ENCODE measurements at regions not wholly inside any gene's neighbourhood (a gene's known extent, or its start where the extent isn't known, plus 50 kb on each side); places are given as distances from the start of the nearest gene placed in this dataset.

GRCh38 chr19:33938821-33939220, 142.2 kb downstream of the KCTD15 start:
- TF ChIP-seq POLR2A (IDR thresholded peaks at IDR 0.05) = no peak
- no peak for TF ChIP-seq EP300 (IDR thresholded peaks at IDR 0.05)
- TF ChIP-seq POLR2AphosphoS5 (IDR thresholded peaks at IDR 0.05) = no peak
- TF ChIP-seq CTCF (IDR thresholded peaks at IDR 0.05) = no peak
- H3K4me1 ChIP-seq = peaks cover 0 to 10% (median 0%) of the 10 kb centered on the region in 4 donors
- intact Hi-C loops (cut with DNase I; ENCODE audit: low total_unique reads) = no loop called here
- WGBS, 5 donors = 9 to 31% (median 26%) methylated on average over 15 of the region's 15 CpGs
- peak; percentile 14 to 48 for DNase-seq
- H3K27ac ChIP-seq = no peak overlapping the region
- no peak overlapping the region for H3K4me3 ChIP-seq
- peaks cover 0 to 15% (median 10%) of the 10 kb centered on the region in 4 donors for H3K9me3 ChIP-seq
- H3K27me3 ChIP-seq = no peaks in the 10 kb centered on the region
- no peaks in the 10 kb centered on the region for H3K36me3 ChIP-seq

GRCh38 chr19:33941133-33941532, 144.5 kb downstream of the KCTD15 start:
- Histone ChIP-seq H3K4me1 (peaks cover 0 to 10% (median 0%) of the 10 kb centered on the region in 4 donors), H3K36me3 (no peaks in the 10 kb centered on the region), H3K4me3 (no peak overlapping the region), H3K27me3 (no peaks in the 10 kb centered on the region), H3K27ac (no peak overlapping the region), H3K9me3 (no peaks in the 10 kb centered on the region)
- intact Hi-C loops (cut with DNase I; ENCODE audit: low total_unique reads) = no loop called here
- 76 to 92% (median 82%) methylated on average over 4 to 5 of the region's 5 CpGs for WGBS, 5 donors
- DNase-seq = no peak
- no peak for TF ChIP-seq POLR2A (IDR thresholded peaks at IDR 0.05)
- no peak for TF ChIP-seq POLR2AphosphoS5 (IDR thresholded peaks at IDR 0.05)
- no peak for TF ChIP-seq EP300 (IDR thresholded peaks at IDR 0.05)
- TF ChIP-seq CTCF (IDR thresholded peaks at IDR 0.05) = no peak

- intact Hi-C loops (cut with DNase I; ENCODE audit: low total_unique reads) = no loop called here
- Histone ChIP-seq H3K4me1 (no peaks in the 10 kb centered on the region), H3K27ac (no peak overlapping the region), H3K9me3 (no peaks in the 10 kb centered on the region), H3K36me3 (no peaks in the 10 kb centered on the region), H3K27me3 (no peaks in the 10 kb centered on the region), H3K4me3 (no peak overlapping the region)
- 65 to 72% (median 71%) methylated on average over 6 of the region's 6 CpGs for WGBS, 5 donors
- peak in 1 of 2 donors; percentile 20 for DNase-seq
- no peak for TF ChIP-seq POLR2A (IDR thresholded peaks at IDR 0.05)
- no peak for TF ChIP-seq POLR2AphosphoS5 (IDR thresholded peaks at IDR 0.05)
- no peak for TF ChIP-seq CTCF (IDR thresholded peaks at IDR 0.05)
- TF ChIP-seq EP300 (IDR thresholded peaks at IDR 0.05) = no peak
These were observed 150.0 kb downstream of the KCTD15 start for GRCh38 chr19:33946535-33947264.

- Histone ChIP-seq H3K4me3 (no peak overlapping the region), H3K27ac (no peak overlapping the region), H3K36me3 (no peaks in the 10 kb centered on the region), H3K9me3 (no peaks in the 10 kb centered on the region), H3K4me1 (no peaks in the 10 kb centered on the region), H3K27me3 (no peaks in the 10 kb centered on the region)
- WGBS, 5 donors = 49 to 59% (median 55%) methylated on average over 5 of the region's 5 CpGs
- intact Hi-C loops (cut with DNase I; ENCODE audit: low total_unique reads) = no loop called here
- DNase-seq = no peak
- no peak for TF ChIP-seq EP300 (IDR thresholded peaks at IDR 0.05)
- no peak for TF ChIP-seq POLR2A (IDR thresholded peaks at IDR 0.05)
- no peak for TF ChIP-seq POLR2AphosphoS5 (IDR thresholded peaks at IDR 0.05)
- no peak for TF ChIP-seq CTCF (IDR thresholded peaks at IDR 0.05)
These were observed 150.7 kb downstream of the KCTD15 start for GRCh38 chr19:33947265-33947964.

Measured in stomach (tissue), 8 donors.